K562 (cell line): ENCODE measurements at regions not wholly inside any gene's neighbourhood (a gene's known extent, or its start where the extent isn't known, plus 50 kb on each side); places are given as distances from the start of the nearest gene placed in this dataset.

ENCODE experiments used
- ATAC-seq: fragments of 200-7000 bp; cut with Tn5 transposase; 3 replicates; pipeline ENCODE4 v1.9.1; 2020; ENCODE audit warnings: moderate library complexity
- BruUV-seq: library from RNA; stranded (reverse); fragments of 400-500 nt; replicated peaks from 2 replicates; lab custom pipeline; 2021; lab: Mats Ljungman, UMichigan
- CTCF ChIA-PET: fragments of 300-600 bp; formaldehyde crosslinking; extraction: SDS; loops from one replicate; lab custom pipeline; 2021; ENCODE audit warnings: low intra/inter-chr PET ratio; lab: Yijun Ruan, JAX
- POLR2A ChIA-PET: fragments of 300-600, 350-650 bp; sonication (Branson Sonifier 250); formaldehyde crosslinking; extraction: SDS; loops from one replicate; lab custom pipeline; 2021; ENCODE audit warnings: antibody characterized with exemption, inconsistent platforms; lab: Yijun Ruan, JAX
- DNase-seq, 4 experiments: peaks; one replicate each; pipeline versions ENCODE4 v3.0.0 to v3.0.0-alpha.2; 2011 to 2018; ENCODE audit warnings: low spot score in 3 of 4, mixed read lengths in 3 of 4; ENCODE audit errors: extremely low read depth in 1 of 4
- FAIRE-seq: peaks from 2 replicates; lab custom pipeline; 2011; peaks lifted over from hg19 to GRCh38; lab: Jason Lieb, UNC
- H2AFZ ChIP-seq: 2 replicates; pipeline ENCODE4 v1.6.0; 2011; ENCODE audit warnings: low read depth, low read length, control low read depth, inconsistent platforms
- H3K27ac ChIP-seq: fragments of 200-600 bp; 3 replicates; pipeline ENCODE4 v1.8.0; 2011; ENCODE audit warnings: low read depth, mild to moderate bottlenecking, control low read depth, inconsistent platforms, low read length, moderate library complexity, mixed read lengths; ENCODE audit errors: extremely low read depth
- H3K27me3 ChIP-seq, 2 experiments: fragments of 300-600 bp in 1 of 2; 2 replicates in 1 of 2; 3 replicates in 1 of 2; pipeline versions ENCODE4 v1.6.0 to v1.8.0; 2011; ENCODE audit warnings: inconsistent platforms in 2 of 2, low read length in 2 of 2, mild to moderate bottlenecking in 1 of 2, mixed read lengths in 1 of 2, moderate library complexity in 1 of 2; ENCODE audit not compliant: control insufficient read depth in 2 of 2, insufficient read depth in 2 of 2
- H3K36me3 ChIP-seq: fragments of 300-600 bp; 3 replicates; pipeline ENCODE4 v1.8.0; 2011; ENCODE audit warnings: mild to moderate bottlenecking, low read length, inconsistent platforms; ENCODE audit not compliant: control insufficient read depth, insufficient read depth
- H3K4me1 ChIP-seq, 2 experiments: fragments of 200-600 bp in 1 of 2; replicated peaks in 1 of 2; 2 replicates in 1 of 2; 3 replicates in 1 of 2; pipeline versions ENCODE4 v1.5.1 to v1.8.0; 2011; ENCODE audit warnings: inconsistent platforms in 2 of 2, low read length in 2 of 2, mild to moderate bottlenecking in 1 of 2, mixed read lengths in 1 of 2, moderate library complexity in 1 of 2; ENCODE audit not compliant: control insufficient read depth in 2 of 2, insufficient read depth in 2 of 2
- H3K4me2 ChIP-seq: 2 replicates; pipeline ENCODE4 v1.6.1; 2011; ENCODE audit warnings: low read length, control low read depth, inconsistent platforms, mixed read lengths; ENCODE audit not compliant: insufficient read depth
- H3K4me3 ChIP-seq: fragments of 200-600 bp; sonication (generic), shearing (Covaris generic); 2 replicates; pipeline ENCODE4 v1.5.1; 2016; ENCODE audit warnings: control low read depth, inconsistent platforms
- H3K79me2 ChIP-seq: fragments of 200-600 bp; 3 replicates; pipeline ENCODE4 v1.8.0; 2011; ENCODE audit warnings: low read length, inconsistent platforms; ENCODE audit not compliant: control insufficient read depth, insufficient read depth
- H3K9ac ChIP-seq, 2 experiments: 2 replicates each; pipeline versions ENCODE4 v1.6.0 to v1.6.1; 2011; ENCODE audit warnings: low read depth in 2 of 2, low read length in 2 of 2, control low read depth in 1 of 2, inconsistent platforms in 1 of 2, mild to moderate bottlenecking in 1 of 2, mixed read lengths in 1 of 2; ENCODE audit not compliant: insufficient read depth in 1 of 2
- H3K9me1 ChIP-seq: one replicate; pipeline ENCODE4 v1.6.0; 2011; ENCODE audit warnings: inconsistent platforms, mild to moderate bottlenecking, low read length, moderate library complexity; ENCODE audit not compliant: control insufficient read depth, insufficient read depth
- H3K9me3 ChIP-seq: replicated peaks from 2 replicates; pipeline ENCODE4 v1.5.1; 2011; ENCODE audit warnings: low read depth, low read length, inconsistent platforms; ENCODE audit not compliant: control insufficient read depth, insufficient read depth
- H4K20me1 ChIP-seq: replicated peaks from 2 replicates; pipeline ENCODE4 v1.6.1; 2011; ENCODE audit warnings: low read length, inconsistent platforms, mixed read lengths; ENCODE audit not compliant: control insufficient read depth, insufficient read depth
- AFF4 ChIP-seq: sonication (generic); formaldehyde crosslinking; IDR thresholded peaks from 2 replicates; pipeline ENCODE4 v1.8.0; 2023; ENCODE audit warnings: mild to moderate bottlenecking, missing genetic modification reagents
- CEBPB ChIP-seq: fragments of 450-650 bp; IDR thresholded peaks from 2 replicates; pipeline ENCODE4 v1.6.1; 2016; ENCODE audit warnings: missing genetic modification characterization, missing compliant biosample characterization
- PRPF4 ChIP-seq: fragments of 200-400 bp; formaldehyde crosslinking; IDR thresholded peaks from one replicate; pipeline ENCODE4 v1.6.1; 2017; ENCODE audit warnings: low read length, low read depth, mild to moderate bottlenecking; ENCODE audit not compliant: insufficient read depth, poor library complexity, severe bottlenecking
- WGBS: fragments of 100-300 bp; shearing (Covaris generic); methylation state at CpG from one replicate; pipeline ENCODE4 v1.1.6; 2016; ENCODE audit warnings: low coverage, mixed read lengths; ENCODE audit not compliant: insufficient coverage; ENCODE audit errors: missing lambda C conversion rate; 5-methylcytosine and 5-hydroxymethylcytosine counted together
- in situ Hi-C: fragments of 300-500 bp; cut with MboI; formaldehyde crosslinking; loops from 4 replicates; pipeline ENCODE4 v1.15.0; 2018; ENCODE audit warnings: inconsistent platforms, mixed read lengths
- intact Hi-C: fragments of 100-400 bp; cut with micrococcal nuclease; formaldehyde crosslinking; loops from 2 replicates; pipeline ENCODE4 v1.14.2; 2022

- WGBS, result 4% methylated on average over 5 of the region's 5 CpGs
- Histone ChIP-seq H3K4me3 (no peak overlapping the region), H3K79me2 (no peaks in the 10 kb centered on the region), H2AFZ (no peak overlapping the region), H3K27me3 (peaks cover 13 to 16% of the 10 kb centered on the region in 2 experiments), H4K20me1 (no peaks in the 10 kb centered on the region), H3K9me3 (no peaks in the 10 kb centered on the region; the same call in 1 of the 2 replicates), H3K27ac (no peak overlapping the region), H3K4me1 (peaks cover 4% of the 10 kb centered on the region in 2 experiments; a peak in 3 of 5 replicates), H3K4me2 (no peak overlapping the region), H3K9ac (no peak overlapping the region), H3K9me1 (no peaks in the 10 kb centered on the region), H3K36me3 (no peaks in the 10 kb centered on the region)
- in situ Hi-C loops, result no loop called here
- CTCF ChIA-PET, result no interaction called here
- ATAC-seq (no peak), DNase-seq (no peak), FAIRE-seq (no peak)
- intact Hi-C loops, result no loop called here
- POLR2A ChIA-PET, result no interaction called here
- BruUV-seq, result no TSS peak
- TF ChIP-seq PRPF4 (no peak), CEBPB (peak; percentile 43; the same call in 1 of the 2 replicates), AFF4 (no peak)
Measured at GRCh38 chr6:3634280-3634816, 117.2 kb downstream of the PXDC1 start.
